ENCODE measurements at regions not wholly inside any gene's neighbourhood (a gene's known extent, or its start where the extent isn't known, plus 50 kb on each side); places are given as distances from the start of the nearest gene placed in this dataset.
"Not testable (repeated sequence)": the region's sequence is repeated elsewhere in the genome, so short reads cannot be mapped to it uniquely, and the experiment has no call there.

DNA sequence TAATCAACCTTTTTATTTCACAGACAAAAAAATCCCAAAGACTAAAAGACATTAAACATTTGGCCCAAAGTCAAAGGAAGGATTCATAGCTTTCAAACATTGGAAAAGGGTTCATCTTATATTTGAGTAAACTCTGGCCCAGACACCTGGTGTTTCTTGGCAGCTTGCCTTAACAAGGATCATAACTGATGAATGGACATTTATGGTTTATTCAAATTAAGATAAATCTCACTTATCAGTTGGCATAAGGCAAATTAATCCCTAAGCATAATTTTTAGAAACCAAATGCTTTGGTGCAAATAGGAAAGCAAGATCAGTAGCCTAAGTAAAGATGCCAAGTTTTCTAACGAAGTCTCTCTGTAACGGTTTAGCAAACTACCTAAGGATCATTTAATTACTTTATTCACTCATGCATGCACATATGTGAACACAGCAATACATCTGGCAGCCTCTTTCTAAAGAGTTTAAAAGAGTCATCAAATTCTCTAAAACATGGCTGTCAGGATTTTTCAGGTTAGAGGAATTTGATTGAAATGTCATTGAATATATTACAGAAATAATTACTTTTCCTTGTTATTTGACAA lies 323.4 kb upstream of the RBMS1 start:
- no peak for DNase-seq

DNA sequence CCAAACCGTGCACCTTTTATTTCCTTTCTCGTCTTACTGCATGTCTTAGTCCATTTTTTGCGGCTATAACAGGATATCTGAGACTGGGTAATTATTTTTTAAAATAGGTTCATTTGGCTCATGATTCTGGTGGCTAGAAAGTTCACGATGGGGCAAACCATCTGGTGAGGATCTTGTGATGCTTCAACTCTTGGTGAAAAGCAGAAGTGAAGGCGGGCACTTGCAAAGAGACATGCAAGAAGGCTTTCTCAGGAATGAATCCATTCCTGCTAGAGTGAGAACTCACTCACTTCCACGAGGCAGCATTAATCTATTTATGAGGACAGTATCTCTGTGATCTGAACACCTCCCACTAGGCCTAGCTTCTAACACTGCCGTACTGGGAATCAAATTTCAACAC lies 327.1 kb upstream of the RBMS1 start:
- DNase-seq = no peak

DNA sequence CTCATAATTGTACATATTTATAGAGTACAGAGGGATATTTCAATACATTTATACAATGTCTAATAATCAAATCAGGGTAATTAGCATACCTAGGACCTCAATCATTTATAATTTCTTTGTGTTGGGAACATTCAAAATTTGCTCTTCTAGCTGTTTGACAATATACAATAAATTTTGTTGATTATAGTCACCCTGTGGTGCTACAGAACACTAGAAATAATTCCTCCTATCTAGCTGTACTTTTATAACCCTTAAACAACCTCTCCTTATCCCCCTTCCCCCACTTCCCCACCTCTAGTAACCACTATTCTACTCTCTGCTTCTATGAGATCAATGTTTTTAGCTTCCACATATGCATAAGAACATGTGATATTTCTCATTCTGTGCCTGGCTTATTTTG lies 328.4 kb upstream of the RBMS1 start:
- DNase-seq = no peak

DNA sequence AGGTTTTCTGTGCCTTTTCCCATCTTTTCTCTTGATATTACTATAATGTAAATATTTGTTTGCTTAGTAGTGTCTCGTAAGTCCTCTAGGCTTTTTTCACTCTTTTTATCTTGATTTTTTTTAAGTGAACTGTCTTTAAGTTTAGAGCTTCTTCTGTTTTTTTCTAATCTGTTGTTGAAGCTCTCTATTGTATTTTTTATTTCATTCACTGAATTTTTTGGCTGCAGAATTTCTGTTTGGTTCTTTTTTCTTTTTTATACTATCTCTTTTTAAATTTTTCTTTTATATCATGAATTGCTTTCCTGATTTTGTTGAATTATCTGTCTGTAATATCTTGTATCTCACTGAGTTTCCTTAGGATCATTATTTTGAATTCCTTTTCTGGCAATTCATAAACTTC lies 331.8 kb upstream of the RBMS1 start:
- no peak for DNase-seq

DNA sequence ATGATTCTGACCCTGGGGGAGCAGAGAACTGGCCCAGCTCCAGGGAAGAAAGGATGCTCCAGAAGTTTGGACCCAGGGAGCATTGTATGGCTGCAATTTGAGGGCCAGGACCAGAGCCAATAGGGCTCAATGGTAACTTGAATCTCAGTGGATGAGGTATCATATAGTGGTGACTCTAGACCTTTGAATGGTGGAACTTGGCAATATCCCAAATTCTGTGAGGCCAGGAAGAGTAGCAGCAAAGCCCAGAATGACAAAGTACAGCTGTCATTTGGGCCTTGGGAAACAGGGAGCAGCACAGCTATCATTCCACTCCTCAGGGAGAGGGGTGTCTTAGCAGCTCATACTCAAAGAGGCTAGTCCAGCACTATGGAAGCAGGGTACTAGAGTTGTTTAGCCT lies 332.9 kb upstream of the RBMS1 start:
- DNase-seq = no peak

DNA sequence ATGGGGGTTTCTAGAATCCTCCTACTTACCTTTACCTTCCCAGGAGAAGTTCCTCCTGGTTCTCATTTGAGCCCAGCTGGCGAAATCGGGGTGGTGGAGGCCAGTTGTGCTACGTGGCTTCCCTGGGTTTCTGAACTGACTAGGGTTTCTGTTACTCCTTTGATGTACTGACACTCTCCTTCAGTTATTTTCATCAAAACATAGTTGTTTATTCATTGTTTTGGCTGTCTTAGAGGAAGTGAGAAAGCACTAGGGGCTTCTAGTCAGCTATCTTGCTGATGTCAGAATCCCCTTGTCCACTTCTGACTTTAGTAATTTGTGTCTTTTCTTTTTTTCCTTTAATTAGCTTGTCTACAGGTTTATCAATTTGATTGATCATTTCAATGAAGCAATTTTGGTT lies 332.2 kb upstream of the TANK start:
- no peak for DNase-seq

DNA sequence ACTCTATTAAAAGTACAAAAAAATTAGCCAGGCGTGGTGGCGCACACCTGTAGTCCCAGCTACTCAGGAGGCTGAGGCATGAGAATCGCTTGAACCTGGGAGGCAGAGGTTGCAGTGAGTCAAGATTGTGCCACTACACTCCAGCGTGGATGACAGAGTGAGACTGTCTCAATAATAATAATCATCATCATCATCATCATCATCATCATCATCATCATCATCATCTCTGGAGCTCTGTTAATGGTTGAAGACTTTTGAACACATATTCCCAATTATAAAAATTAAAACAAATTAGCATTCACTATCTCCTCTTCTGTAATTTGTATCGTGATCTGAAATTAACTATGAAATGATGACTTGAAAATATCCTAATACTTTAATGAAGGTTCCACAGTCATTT lies 327.8 kb upstream of the TANK start:
- DNase-seq = not testable (repeated sequence)

DNA sequence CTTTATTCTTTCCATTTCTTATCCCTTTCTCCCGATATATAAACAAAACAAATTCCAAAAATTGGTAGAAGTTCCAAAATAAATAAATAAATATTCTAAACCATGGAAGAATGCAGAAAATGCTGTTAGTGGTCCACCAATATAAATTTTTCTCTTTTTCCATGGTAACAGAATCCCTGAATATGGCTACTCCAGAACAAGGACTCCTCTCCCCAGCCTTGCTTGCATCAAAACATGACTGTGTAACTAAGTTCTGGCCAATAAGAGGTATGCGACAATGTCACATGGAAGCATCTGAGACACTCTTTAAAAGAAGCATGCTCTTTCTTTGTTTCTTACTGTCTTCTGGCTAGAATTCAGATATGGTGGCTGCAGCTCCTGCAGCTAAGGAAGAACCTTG lies 325.1 kb upstream of the TANK start:
- DNase-seq = no peak

DNA sequence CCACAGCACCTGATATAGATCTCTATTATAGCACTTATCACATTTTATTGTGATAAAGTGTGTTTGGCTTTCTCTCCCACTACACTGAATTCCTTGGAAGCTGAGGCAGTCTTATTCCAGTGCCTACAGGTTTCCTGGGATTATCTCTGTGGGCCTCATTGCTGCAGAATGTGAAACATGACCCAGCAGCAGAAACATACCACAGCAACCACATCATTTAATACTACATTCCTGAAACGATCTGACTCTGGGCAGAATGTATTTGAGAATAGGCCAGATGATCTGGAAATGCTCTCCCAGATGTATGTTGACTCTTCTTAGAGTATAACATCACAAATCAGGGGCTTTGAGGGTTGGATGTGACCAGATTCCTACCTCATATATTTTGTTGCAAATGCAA lies 323.5 kb upstream of the TANK start:
- DNase-seq = no peak

DNA sequence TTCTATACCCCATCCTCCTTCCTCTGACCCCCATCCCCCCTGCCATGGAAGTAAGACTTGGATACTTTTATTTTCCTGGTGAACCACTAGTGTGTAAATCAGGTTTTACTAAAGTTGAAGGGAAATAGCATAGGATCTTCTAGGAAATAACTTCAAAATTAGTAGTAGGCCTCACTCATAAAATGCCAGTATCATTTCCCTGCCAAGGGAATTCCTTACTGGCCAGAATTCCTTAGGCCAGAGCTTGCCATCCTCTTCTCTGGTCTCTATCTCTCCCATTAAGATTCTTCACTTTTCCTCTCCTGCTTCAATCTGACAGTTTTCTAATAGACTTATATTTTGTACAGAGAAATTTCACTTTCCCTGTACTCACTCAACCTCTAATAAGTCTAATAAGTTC lies 322.8 kb upstream of the TANK start:
- DNase-seq = no peak

DNA sequence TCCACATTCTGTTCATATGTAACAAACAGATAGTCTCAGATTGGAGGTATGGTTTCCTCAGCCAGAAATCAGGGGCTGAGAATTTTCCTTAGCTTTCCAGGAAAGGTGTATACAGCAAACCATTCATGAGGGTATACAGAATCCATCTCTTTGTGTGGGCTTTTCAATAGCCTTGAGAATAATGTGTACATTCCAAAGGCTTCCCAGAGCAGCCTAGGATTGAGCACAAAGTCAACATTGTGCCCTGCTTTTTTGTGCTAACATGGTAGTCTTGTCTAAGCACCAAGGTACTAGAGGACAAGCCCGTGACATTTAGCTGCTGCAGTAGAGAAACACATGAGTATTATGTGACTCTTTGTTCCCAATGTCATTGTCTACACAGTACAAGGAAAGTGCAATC lies 322.1 kb upstream of the TANK start:
- no peak for DNase-seq

DNA sequence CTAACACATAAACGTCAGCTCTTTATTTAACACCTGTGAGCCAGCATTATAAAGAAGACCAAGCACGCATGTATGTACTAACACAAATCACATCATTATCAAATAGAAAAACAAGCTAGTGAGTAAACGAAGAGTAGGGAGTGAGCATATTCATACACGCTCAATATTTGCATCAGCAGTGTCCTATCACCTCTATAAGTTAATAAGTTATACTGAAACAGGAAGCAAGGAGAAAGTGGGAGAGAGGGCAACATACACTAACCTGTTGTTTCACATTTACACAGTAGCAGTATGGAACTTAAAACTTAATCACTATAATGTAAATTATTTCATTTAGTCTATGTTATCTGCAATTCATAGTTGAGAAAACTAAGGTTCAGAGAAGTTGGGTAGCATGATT lies 321.5 kb upstream of the TANK start:
- no peak for DNase-seq

DNA sequence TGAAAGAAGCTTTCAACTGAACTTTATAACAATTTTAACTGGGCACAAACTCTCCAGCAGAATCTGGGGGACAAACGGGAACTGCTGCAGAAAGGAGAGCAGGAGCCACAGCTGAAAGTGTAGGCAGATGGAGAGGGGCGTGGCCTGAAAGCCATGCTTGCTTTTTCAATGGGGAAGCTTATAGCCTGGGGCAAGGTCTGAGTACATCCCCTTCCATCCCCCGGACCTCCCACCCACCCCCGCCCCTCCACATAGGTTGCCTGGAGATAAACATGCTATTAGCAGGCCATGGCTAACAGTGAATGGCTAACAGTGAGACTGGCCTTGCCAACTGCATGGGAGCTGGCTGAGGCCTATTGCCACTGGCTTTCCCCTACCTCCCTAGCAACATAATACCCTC lies 317.9 kb upstream of the TANK start:
- no peak for DNase-seq

DNA sequence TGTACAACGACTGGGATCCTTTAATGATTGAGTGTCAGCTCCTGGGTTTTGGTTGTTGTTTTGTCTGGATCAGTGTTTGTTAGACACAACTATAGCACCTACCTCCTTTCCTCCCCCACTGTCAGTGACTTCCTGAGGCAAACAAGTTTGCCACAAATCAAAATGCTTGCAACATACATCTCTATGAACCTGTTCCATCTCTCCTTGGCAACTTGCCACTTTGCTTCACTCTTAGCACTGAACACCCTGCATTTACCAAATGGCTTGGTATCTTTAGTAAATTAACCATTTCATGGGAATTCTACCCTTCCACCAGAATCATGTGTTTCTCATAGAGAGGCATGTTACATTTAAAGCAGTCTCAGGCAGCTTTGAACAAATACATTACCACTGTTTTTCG lies 301.1 kb upstream of the TANK start:
- no peak for DNase-seq

DNA sequence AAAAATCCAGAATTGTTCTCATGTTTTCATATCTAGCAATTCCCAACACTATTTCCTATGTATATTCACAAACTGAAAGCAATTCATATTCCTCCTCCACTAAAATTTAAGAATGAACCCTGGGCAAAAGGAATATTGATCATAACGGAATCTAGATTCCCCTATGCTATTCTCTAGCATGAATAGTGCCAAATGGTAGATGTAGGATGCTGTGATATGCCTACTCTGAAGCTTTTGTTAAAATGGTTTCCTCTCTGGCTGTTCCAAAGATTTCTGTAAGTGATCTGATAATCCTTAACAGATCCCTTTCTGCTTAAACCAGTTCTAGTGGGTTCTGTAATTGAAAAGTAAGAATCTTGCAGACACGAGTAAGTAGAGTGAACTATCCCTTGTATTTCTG lies 298.0 kb upstream of the TANK start:
- DNase-seq = no peak

DNA sequence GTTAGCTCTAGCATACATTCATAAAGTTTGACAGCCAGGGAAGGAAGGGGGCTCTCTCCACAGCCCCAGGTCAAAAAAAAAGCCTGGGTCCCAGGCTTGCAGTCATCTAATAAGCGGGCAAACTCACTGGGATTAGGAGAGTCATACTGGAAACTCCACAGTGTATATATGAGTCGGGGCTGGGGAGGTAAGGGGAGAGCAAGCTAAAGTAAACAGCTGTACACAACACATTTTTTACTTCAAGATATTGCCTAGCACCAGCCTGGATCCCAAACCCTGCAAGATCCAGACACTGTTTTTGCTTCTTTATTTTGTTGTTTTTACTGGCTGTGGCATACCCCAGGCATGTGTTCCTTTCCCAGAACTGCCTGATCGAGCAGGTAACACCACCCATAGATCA lies 291.3 kb upstream of the TANK start:
- DNase-seq = no peak

DNA sequence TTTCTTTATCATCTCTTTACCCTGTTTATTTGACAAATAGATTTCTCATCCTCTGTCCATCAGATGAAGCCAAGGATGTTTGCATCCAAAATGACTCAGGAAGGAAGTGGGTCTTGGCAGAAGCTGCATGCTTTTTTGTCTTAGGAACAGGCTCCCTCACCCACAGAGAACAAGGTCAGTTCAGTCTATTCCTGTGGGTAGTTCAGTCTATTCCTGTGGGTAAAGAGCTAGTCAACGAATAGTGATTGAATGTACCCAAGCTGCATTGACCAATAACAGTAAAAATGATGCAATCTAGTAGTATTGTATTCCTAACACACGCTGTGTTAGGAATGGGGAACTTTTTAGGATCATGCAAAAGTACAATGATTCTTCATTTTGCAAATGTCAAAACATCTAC lies 290.8 kb upstream of the TANK start:
- no peak for DNase-seq

DNA sequence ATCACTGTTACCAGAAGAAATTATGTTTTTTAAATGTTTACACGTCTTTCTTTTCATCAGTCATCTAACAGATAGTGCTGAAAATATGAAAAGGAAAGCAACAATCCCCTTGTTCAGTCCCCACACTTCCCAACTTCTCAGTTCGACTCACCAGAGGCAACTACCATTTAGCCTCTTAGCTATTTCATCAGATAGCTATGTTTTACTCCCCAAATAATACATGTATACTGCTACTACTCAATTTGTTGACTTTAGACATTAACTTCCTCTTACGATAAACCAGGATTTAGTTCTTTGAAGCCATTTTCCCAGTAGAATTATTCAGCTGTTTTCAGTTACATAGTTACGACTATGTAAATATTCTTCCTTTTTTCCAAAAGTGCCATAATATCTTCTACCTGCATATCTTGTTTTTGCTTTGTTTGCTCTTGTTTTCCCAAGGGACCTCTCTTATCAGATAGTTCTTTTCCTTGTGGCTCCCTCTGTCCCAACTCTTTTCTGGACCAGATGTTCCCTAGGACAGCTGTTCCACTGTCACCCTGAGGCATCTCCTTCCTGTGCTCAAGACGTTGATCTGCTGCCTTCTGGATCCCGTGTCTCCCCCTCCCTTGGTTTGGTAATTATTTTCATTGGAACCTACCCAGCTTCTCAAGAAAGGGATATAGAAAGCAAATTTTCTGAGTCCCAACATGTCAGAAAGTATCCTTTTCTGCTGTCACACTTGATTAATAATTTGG lies 289.3 kb upstream of the TANK start:
- no peak for DNase-seq

DNA sequence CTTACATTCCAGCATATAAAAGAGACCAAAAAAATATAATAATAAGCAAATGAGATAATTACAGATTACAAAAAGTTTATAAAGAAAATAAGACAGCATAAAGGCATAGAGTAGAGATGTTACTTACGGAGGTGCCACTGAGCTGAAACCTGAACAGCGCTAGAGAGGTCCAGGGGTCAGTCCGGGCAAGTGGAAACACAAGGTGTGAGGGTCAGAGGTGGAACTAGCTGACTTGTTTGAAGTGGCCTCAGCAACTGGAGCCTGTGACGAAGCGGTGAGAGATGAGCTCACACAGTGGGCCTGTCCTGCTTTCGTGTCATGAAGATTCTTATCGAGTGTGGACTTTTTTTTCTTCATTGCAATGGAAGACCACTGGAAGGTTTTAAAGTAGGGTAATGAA lies 288.3 kb upstream of the TANK start:
- no peak for DNase-seq

DNA sequence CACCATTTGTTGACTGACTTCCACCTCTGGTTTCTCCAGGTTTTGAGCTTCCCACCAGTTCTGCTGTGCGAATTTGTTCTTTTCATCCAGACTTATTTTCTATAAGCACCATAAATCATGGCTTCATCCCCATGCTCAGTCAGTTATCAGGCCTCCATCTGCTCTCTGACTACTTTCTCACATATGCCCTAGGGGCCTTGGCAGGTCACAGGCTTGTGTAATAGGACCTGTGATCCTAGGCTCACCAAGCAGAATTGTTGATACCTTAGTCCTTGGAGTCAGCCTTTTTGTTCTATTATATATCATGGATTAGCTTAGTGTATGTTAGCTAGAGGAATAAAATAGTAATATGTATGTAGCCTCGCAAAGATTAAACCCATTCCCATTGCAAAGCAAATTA lies 284.2 kb upstream of the TANK start:
- DNase-seq = no peak

DNA sequence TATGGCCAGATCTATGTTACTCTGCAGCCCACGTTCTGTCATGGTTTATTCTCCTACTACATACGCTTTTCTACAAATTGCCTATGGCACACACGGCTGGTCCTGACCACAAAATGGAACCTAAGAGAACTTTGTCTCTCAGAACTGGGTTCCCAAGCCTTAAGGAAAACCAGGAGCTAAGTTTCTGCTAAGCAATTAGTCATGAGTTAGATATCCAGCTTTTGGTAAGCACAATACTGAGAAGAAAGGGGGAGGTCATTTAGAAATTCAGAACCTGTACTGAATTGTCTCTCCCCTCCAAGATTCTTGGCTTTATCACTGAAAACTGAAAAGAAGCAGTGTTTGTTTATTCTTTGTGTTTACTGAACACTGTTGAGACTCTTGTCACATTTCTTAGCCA lies 283.5 kb upstream of the TANK start:
- no peak for DNase-seq

DNA sequence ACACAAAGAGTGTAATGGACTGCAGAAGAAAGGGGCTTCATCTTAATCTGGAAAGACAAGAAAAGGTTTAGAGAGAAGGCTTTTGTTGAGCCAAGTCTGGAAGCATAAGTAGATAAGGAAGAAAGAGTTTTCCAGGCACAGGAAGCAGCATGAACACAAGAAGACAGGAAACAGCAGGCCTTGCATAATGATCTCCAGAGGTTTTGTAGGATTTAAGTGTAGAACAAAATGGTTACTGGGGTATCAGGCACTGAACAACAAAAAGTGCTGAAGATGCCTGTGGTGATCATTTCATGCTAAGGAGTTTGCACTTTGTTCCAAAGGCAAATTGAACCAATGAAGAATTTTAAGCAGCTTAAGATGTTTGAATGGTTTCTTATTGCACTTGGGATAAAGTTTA lies 281.6 kb upstream of the TANK start:
- no peak for DNase-seq

DNA sequence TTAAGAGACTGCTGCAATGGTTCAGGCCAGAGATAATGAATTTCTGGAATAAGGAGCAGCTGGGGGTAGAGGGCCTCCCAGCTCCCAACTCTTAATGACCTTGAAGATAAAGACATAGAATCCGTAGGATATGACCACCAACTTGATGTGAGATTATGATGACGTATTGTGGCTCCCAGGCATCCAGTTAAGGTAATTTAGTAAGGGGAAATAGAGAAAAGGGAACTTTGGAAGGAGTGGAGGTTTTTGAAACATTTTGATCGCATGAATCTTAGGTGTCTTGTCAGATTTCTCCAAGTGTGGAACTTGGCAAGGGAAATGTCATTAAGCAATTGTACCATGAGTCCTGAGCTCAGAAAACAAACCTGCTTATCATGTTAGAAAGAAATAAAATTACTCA lies 277.3 kb upstream of the TANK start:
- no peak for DNase-seq

DNA sequence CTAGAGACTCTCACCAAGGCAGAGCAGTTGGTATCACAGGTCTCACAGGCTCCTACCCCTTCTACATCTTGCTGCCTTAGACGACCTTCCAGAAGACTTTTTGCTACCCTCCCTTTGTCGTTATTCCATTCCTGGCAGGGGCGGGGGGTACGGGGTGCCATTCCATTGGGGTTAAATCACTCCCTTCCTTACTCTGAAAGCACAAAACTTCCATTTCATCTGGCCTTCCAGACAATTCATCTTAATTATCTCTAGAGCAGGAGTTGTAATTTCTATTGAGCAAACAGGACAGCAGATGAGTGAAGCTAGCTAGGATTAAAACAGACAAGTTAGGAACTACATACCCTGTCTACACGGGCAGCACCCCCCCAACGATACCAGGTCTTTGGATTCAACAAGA lies 276.2 kb upstream of the TANK start:
- DNase-seq = no peak

DNA sequence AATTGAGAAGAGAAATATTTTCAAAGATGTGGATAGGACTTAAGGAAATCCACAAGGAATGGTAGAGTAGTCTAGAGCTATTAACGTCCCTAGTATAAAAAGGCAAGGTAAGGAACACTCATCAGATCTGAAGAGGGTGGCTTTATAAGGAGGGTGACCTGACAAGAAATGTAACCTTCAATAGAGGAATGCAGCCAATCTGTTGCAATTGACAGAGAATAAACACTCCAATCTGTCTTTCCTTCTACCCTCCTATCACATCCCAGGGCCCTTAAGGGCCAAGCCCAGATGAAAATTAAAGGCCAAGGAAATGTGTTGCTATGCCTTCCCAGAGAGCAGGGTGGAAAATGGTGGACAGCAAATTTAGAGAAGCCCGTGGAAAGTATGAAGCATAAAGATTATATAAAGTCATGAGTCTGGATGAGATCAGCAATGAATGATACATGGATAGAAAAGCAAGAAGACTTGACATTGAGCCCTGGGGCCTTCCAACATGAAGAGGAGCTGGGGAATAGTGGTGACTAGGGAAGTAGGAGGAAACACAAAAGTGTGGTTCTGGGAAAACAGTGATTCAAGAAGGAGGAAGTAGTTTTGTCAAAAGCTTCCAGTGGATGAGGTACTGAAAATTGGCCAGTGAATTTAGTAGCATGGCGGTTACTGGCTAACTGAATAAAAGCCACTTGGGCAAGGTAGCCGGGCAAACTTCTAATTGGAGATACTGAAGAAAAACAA lies 270.6 kb upstream of the TANK start:
- no peak for DNase-seq
